Skeletal muscle satellite cell (primary cell): ENCODE measurements at regions not wholly inside any gene's neighbourhood (a gene's known extent, or its start where the extent isn't known, plus 50 kb on each side); places are given as distances from the start of the nearest gene placed in this dataset.
"Not testable (repeated sequence)": the region's sequence is repeated elsewhere in the genome, so short reads cannot be mapped to it uniquely, and the experiment has no call there.

Experiments used
- H3K27me3 ChIP-seq: 2 replicates; pipeline ENCODE4 v1.7.0; 2013; ENCODE audit warnings: low read length; ENCODE audit not compliant: control insufficient read depth, insufficient read depth
- H3K36me3 ChIP-seq: 2 replicates; pipeline ENCODE4 v1.7.0; 2013; ENCODE audit warnings: mild to moderate bottlenecking, control low read depth, low read length; ENCODE audit not compliant: insufficient read depth
- H3K4me1 ChIP-seq: 2 replicates; pipeline ENCODE4 v1.7.0; 2013; ENCODE audit warnings: low read length; ENCODE audit not compliant: control insufficient read depth, insufficient read depth
- H3K4me2 ChIP-seq: 2 replicates; pipeline ENCODE4 v1.7.0; 2013; ENCODE audit warnings: mild to moderate bottlenecking, low read length
- H3K4me3 ChIP-seq: 2 replicates; pipeline ENCODE4 v1.7.0; 2013; ENCODE audit warnings: low read length
- H3K9ac ChIP-seq: 2 replicates; pipeline ENCODE4 v1.7.0; 2013; ENCODE audit warnings: mild to moderate bottlenecking, low read depth, low read length, moderate library complexity
- H3K9me3 ChIP-seq: replicated peaks from 2 replicates; pipeline ENCODE4 v1.7.0; 2013; ENCODE audit warnings: mild to moderate bottlenecking, control low read depth, low read length

DNA sequence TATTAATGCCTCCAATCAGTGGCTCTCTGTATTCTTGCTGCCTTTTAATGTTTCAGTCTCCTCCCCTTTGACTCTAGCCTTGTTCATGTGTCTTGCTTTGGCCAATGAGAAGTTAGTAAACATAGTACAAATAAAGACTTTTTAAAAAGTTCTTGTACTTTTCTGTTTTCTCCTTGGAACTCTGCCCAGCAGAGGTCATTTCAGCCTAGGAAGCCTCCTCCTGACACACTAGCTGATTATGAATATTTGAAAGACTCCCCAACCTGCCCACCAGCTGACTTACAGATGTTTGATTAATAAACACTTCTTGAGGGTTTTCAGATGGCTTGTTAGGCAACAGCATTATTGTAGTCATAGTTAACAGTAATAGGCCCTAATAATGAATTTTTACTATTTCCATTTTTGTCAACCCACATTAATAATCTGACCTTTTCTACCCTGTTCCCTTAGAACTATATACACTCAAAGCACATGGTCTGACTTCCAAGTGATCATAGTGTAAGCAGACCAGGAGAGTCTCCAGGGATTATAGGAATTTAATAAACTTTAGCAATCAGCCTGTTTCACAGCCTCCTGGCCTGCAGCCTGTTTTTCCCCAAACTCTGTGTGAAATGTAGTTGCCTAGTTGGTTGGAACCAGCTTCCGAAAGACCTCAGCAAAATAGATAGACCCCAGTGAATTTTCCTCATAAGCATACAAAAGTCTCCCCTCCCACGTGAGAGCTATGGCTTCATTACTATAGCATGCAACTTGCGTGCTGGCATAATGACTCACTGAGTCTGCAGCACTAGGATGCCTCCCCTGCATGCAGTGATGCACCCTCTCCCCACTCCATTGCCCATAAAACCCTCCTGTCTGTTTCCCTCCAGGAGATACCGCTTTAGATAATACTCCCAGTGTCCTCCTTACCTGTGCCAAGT, 670.7 kb upstream of the ZNF804A start:
- H3K36me3 ChIP-seq: no peaks in the 10 kb centered on the region
- H3K27me3 ChIP-seq: no peaks in the 10 kb centered on the region
- no peaks in the 10 kb centered on the region for H3K4me1 ChIP-seq
- H3K9me3 ChIP-seq: no peaks in the 10 kb centered on the region
- no peak overlapping the region for H3K4me3 ChIP-seq
- no peak overlapping the region for H3K4me2 ChIP-seq
- H3K9ac ChIP-seq: no peak overlapping the region

DNA sequence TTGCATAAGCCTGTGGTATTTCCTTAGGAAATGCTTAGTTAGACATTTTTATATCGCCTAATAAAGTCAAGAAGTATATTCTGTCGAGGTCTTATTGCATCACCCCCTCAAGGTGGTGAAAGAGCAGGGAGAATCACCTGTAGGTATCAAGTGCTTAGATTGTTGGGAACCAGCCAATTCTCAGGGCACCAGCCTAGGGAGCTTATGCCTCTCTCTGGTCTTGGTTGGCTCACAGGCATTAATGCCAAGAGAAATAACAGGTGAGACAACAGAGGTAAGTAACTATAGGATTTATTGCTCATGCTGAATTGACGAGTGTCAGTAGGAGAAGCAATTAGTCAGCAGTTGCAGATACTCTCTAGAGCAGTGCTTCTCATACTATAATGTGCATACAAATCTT, 663.3 kb upstream of the ZNF804A start:
- no peaks in the 10 kb centered on the region for H3K27me3 ChIP-seq
- no peak overlapping the region for H3K9ac ChIP-seq
- no peak overlapping the region for H3K4me3 ChIP-seq
- no peaks in the 10 kb centered on the region for H3K36me3 ChIP-seq
- H3K9me3 ChIP-seq: no peaks in the 10 kb centered on the region
- H3K4me1 ChIP-seq: no peaks in the 10 kb centered on the region
- no peak overlapping the region for H3K4me2 ChIP-seq

DNA sequence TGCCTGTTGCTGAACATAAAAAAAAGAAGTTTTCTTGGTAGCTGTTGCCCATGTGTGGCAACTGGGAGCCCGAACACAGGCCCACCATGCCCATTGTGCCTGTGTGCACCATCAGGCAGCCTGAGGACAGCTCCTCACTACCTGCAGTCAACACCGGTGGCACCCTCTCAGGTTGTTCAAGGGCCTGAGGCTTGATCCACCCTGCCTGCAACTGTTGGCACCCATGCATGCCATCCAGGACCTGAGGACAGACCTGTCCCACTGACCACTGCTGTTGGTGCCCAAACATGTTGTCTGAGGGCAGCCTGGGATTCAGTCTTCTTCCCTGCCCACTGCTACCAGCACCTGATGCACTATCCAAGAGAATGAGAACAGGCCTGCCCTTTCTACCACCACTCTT, 661.1 kb upstream of the ZNF804A start:
- H3K27me3 ChIP-seq: no peaks in the 10 kb centered on the region
- H3K9ac ChIP-seq: no peak overlapping the region
- no peak overlapping the region for H3K4me3 ChIP-seq
- no peaks in the 10 kb centered on the region for H3K4me1 ChIP-seq
- no peak overlapping the region for H3K4me2 ChIP-seq
- no peaks in the 10 kb centered on the region for H3K36me3 ChIP-seq
- no peaks in the 10 kb centered on the region for H3K9me3 ChIP-seq

DNA sequence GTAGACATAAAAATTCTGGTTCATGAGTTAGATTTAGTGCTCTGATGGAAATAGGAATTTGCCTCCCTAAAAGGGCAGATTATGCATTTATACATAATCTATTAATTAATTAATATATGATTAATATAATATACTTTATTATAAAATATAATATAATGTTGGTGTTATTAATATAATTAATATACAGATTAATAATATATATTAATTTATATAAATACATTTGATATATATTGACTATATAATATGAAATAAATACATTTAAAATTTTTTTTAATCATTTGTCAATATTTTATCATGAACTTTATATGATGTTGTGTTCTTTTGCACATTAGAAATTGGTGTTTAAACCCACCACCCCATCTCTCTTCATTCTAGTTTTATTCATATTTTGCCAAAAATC, 652.1 kb upstream of the ZNF804A start:
- no peaks in the 10 kb centered on the region for H3K36me3 ChIP-seq
- no peaks in the 10 kb centered on the region for H3K27me3 ChIP-seq
- H3K4me2 ChIP-seq: no peak overlapping the region
- H3K9ac ChIP-seq: no peak overlapping the region
- H3K4me3 ChIP-seq: no peak overlapping the region
- no peaks in the 10 kb centered on the region for H3K4me1 ChIP-seq
- H3K9me3 ChIP-seq: no peaks in the 10 kb centered on the region

DNA sequence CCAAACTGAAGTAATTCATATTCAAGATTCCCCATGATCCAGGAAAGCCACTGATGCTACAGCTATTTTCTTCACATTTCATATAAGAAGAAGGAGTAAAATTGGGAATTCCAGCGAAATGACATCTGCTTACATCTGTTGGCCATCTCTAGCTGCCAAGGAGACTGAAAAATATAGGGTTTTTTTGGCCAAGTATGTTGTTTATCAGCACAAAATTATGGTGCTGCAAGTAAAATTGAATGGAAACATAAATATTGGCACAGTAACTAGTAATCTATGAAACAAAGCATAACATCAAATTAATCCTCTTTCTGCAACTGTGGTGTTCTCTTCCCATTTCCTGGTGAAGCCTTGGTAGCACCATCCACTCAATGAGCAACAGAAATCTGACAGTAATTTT, 649.5 kb upstream of the ZNF804A start:
- no peaks in the 10 kb centered on the region for H3K36me3 ChIP-seq
- no peak overlapping the region for H3K9ac ChIP-seq
- no peaks in the 10 kb centered on the region for H3K9me3 ChIP-seq
- no peak overlapping the region for H3K4me3 ChIP-seq
- no peak overlapping the region for H3K4me2 ChIP-seq
- peaks cover 8% of the 10 kb centered on the region for H3K4me1 ChIP-seq
- no peaks in the 10 kb centered on the region for H3K27me3 ChIP-seq

DNA sequence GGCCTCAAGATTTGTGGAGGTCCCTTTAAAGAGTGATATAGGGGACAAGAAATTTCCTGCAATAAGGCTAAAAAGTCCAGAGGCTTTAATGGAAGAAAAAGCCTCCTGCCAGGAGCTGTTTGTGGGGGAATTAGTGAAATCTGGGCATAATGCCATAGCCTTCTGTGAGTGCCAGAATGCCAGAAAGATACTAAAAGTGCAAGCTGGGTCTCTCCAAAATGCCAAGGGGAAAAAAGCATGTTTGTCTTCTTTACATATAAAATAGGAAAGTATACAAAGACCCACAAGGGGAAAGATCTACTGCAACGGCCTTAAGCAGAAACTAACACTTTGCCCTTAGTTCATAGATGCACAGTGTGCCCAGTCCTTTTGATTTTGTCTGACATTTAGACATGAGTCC, 647.7 kb upstream of the ZNF804A start:
- H3K4me3 ChIP-seq: no peak overlapping the region
- H3K9me3 ChIP-seq: no peaks in the 10 kb centered on the region
- no peaks in the 10 kb centered on the region for H3K27me3 ChIP-seq
- H3K4me2 ChIP-seq: no peak overlapping the region
- H3K9ac ChIP-seq: no peak overlapping the region
- H3K4me1 ChIP-seq: peaks cover 8% of the 10 kb centered on the region
- H3K36me3 ChIP-seq: no peaks in the 10 kb centered on the region

DNA sequence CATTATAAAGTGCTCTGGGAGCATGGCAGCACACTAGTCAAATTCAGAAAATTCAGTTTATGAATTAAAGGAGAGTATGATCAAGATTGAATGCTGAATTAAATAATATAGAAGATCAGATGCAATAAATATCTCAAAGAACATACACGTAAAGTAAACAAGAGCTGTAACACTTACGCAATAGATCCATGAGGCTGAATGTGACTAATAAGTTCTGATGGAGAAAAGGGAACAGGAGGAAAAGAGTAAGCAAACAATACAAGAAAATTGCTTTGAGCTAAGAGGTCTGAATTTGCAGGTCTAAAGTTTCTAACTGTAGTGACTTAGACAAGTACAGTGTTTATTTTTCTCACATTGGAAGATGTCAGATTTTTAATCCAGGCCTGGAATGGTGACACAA, 646.7 kb upstream of the ZNF804A start:
- Histone ChIP-seq H3K9me3 (no peaks in the 10 kb centered on the region), H3K36me3 (no peaks in the 10 kb centered on the region), H3K27me3 (no peaks in the 10 kb centered on the region), H3K4me1 (peaks cover 8% of the 10 kb centered on the region), H3K4me3 (no peak overlapping the region), H3K9ac (no peak overlapping the region), H3K4me2 (no peak overlapping the region)

DNA sequence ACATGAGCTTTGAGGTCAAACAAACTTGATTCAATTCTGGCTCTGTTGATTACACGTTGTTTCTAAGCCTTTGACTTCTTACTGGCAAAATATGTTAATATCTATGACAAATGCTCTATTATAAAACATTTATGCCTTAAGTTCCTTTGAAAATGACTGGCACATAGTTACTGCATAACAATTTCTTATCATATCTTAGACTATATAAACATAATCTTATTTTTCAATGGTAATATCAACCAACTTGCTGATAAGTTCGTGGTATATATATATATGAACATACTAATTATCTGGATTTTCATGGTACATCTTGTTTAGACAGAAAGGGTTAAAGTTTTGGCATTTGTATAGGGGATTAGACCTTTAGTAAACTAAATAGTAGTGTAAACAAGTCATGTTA, 645.6 kb upstream of the ZNF804A start:
- no peak overlapping the region for H3K4me2 ChIP-seq
- peaks cover 8% of the 10 kb centered on the region for H3K4me1 ChIP-seq
- no peaks in the 10 kb centered on the region for H3K9me3 ChIP-seq

DNA sequence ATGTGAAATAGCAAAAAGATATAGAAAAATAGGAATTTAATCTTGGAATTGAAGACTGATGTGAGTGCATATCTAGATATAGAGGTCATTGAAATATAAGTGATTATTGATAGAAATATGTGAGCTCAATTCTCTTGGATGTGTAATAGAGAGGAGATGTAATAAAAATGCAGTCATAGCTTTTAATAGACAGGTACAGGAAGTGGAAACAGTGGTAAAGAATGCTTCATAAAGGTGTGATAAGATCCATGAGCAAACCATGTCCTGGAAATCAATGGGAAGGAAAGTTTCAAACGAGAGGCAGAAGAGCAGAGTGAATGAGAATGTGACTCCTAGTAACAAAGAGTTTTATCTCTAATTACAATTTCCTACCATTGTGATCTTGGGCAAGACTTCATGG, 634.7 kb upstream of the ZNF804A start:
- no peaks in the 10 kb centered on the region for H3K4me1 ChIP-seq
- no peaks in the 10 kb centered on the region for H3K27me3 ChIP-seq
- no peak overlapping the region for H3K4me2 ChIP-seq
- H3K9me3 ChIP-seq: no peaks in the 10 kb centered on the region
- no peak overlapping the region for H3K4me3 ChIP-seq
- H3K9ac ChIP-seq: no peak overlapping the region
- H3K36me3 ChIP-seq: no peaks in the 10 kb centered on the region

More for the DNA sequence above, 645.6 kb upstream of the ZNF804A start:
- H3K4me3 ChIP-seq: no peak overlapping the region
- no peak overlapping the region for H3K9ac ChIP-seq
- H3K36me3 ChIP-seq: no peaks in the 10 kb centered on the region
- no peaks in the 10 kb centered on the region for H3K27me3 ChIP-seq

DNA sequence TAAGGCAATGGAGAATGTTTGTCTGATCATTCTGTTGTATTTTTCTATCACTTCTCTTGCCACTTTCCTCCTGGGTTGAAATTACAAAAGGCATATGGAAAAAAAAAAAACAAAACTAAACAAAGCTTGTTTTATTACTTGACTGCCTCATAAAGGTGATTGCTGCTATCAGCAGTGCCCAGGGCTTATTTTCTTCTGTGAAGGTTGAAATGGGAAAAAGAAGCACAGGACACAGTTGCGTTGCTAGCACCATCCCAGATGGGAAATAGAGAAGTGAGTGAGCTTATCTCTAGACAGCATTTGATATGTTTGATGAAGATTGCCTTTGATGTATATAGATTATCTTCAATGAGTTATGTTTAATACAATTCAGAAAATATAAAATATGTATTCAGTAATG, 633.8 kb upstream of the ZNF804A start:
- Histone ChIP-seq H3K4me2 (no peak overlapping the region), H3K27me3 (no peaks in the 10 kb centered on the region), H3K4me1 (no peaks in the 10 kb centered on the region), H3K9ac (no peak overlapping the region), H3K9me3 (no peaks in the 10 kb centered on the region), H3K4me3 (no peak overlapping the region), H3K36me3 (no peaks in the 10 kb centered on the region)

DNA sequence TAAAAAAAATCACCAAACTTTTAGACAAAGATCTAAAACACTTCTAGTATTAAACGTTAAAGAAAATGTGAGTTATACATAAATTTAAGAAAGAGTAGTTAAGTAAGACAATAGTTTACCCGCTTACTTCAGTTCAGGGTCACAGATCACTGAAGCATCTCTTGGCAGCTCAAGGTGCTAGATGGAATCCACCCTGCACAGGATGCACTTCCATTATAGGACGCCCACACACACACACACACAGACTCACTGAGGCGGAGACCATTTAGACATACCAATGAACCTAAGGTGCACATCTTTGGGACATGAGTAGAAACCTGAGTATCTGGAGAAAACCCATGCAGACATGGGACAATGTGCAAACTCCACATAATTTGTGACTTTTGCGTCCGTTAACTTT, 630.6 kb upstream of the ZNF804A start:
- Histone ChIP-seq H3K4me3 (no peak overlapping the region), H3K27me3 (no peaks in the 10 kb centered on the region), H3K9ac (no peak overlapping the region), H3K4me2 (no peak overlapping the region), H3K36me3 (no peaks in the 10 kb centered on the region), H3K4me1 (no peaks in the 10 kb centered on the region), H3K9me3 (no peaks in the 10 kb centered on the region)

DNA sequence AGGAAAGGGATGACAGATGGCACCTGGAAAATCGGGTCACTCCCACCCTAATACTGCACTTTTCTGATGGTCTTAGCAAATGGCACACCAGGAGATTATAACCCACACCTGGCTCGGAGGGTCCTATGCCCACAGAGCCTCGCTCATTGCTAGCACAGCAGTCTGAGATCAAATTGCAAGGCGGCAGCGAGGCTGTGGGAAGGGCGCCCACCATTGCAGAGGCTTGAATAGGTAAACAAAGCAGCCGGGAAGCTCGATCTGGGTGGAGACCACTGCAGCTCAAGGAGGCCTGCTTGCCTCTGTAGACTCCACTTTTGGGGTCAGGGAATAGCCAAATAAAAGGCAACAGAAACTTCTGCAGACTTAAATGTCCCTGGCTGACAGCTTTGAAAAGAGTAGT, 622.7 kb upstream of the ZNF804A start:
- not testable (repeated sequence) for H3K27me3 ChIP-seq, H3K4me3 ChIP-seq, H3K4me1 ChIP-seq, H3K4me2 ChIP-seq, H3K9ac ChIP-seq, H3K36me3 ChIP-seq, H3K9me3 ChIP-seq
